HEK293T (cell line): ENCODE measurements at regions not wholly inside any gene's neighbourhood (a gene's known extent, or its start where the extent isn't known, plus 50 kb on each side); places are given as distances from the start of the nearest gene placed in this dataset.
"Not testable (repeated sequence)": the region's sequence is repeated elsewhere in the genome, so short reads cannot be mapped to it uniquely, and the experiment has no call there.

Experiments used
- CTBP1 ChIP-seq: fragments of 450-650 bp; IDR thresholded peaks from 2 replicates; pipeline ENCODE4 v1.6.1; 2016; ENCODE audit warnings: borderline replicate concordance
- ELF4 ChIP-seq: fragments of 450-650 bp; IDR thresholded peaks from 2 replicates; pipeline ENCODE4 v1.6.1; 2017; ENCODE audit warnings: antibody characterized with exemption
- FOXK2 ChIP-seq: fragments of 450-650 bp; IDR thresholded peaks from 2 replicates; pipeline ENCODE4 v1.6.1; 2016; ENCODE audit warnings: mild to moderate bottlenecking
- SP1 ChIP-seq: fragments of 450-650 bp; IDR thresholded peaks from 2 replicates; pipeline ENCODE4 v1.6.1; 2017
- SUZ12 ChIP-seq: fragments of 450-650 bp; IDR thresholded peaks from 2 replicates; pipeline ENCODE4 v1.6.1; 2016; ENCODE audit warnings: mild to moderate bottlenecking

DNA sequence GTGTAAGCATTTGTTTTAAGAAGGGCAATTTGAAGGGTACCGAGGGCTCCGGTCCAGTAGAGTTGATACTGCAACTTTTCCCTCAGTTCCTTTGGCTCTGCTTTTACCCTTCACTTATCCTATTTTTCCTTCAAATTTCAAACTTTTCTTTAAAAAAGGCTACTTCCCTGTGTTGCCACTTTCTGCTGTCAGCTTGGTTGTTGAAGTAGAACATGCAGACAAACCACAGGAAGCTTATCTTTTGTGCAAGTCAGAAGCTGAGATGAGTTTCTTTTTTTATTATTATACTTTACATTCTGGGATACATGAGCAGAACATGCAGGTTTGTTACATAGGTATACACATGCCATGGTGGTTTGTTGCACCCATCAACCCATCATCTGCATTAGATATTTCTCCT, 89.1 kb upstream of the FREM3 start:
- not testable (repeated sequence) for TF ChIP-seq FOXK2, SUZ12, SP1, ELF4, CTBP1
